ENCODE measurements at regions not wholly inside any gene's neighbourhood (a gene's known extent, or its start where the extent isn't known, plus 50 kb on each side); places are given as distances from the start of the nearest gene placed in this dataset.

DNA sequence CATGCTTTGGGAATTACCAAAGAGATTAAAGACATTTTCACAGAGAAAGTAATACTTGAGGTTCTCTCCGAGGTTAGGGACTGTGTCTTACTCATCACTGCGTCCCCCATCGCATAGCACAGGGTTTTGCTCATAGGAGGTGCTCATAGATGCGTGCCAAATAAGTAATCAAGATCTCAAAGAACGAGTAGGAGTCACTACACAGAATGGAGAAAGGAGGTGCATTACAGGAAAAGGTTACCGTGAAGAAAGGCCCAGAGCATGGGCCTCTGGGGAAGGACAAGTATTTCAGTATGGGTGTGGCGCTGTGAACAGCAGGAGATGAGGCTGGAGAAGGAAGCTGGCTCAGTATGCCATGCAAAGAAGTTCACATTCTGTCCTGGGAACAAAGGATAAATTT is 182.4 kb downstream of the ACTL7B start:
- Histone ChIP-seq H3K4me1 (ENCODE audit: low read depth, poor library complexity, severe bottlenecking) (no peaks in the 10 kb centered on the region), H3K79me2 (ENCODE audit: insufficient read depth, low read depth) (no peaks in the 10 kb centered on the region)

GRCh38 chr9:108672475-108673190 is 183.2 kb downstream of the ACTL7B start:
- no peaks in the 10 kb centered on the region for H3K79me2 ChIP-seq (ENCODE audit: insufficient read depth, low read depth)
- no peaks in the 10 kb centered on the region for H4K20me1 ChIP-seq (ENCODE audit: insufficient read depth)
- no peak overlapping the region for H3K27ac ChIP-seq
- H2AFZ ChIP-seq (ENCODE audit: low read depth), result no peak overlapping the region
- H3K9ac ChIP-seq, result no peak overlapping the region
- H3K4me1 ChIP-seq (ENCODE audit: low read depth, poor library complexity, severe bottlenecking), result no peaks in the 10 kb centered on the region
- H3K4me2 ChIP-seq, result no peak overlapping the region
- TF ChIP-seq CTCF (conservative IDR thresholded peaks at IDR 0.05; ENCODE audit: low read depth, low read length), result no peak
- no peak overlapping the region for H3K4me3 ChIP-seq (IDR thresholded peaks at IDR 0.05; ENCODE audit: insufficient read depth, low read depth, low read length)
- H3K27me3 ChIP-seq (ENCODE audit: insufficient read depth, low read depth), result no peaks in the 10 kb centered on the region
- H3K36me3 ChIP-seq (ENCODE audit: insufficient read depth), result no peaks in the 10 kb centered on the region

More for the DNA sequence above, 182.4 kb downstream of the ACTL7B start:
- Histone ChIP-seq H3K27ac (no peak overlapping the region), H3K4me3 (IDR thresholded peaks at IDR 0.05; ENCODE audit: insufficient read depth, low read depth, low read length) (no peak overlapping the region), H3K36me3 (ENCODE audit: insufficient read depth) (no peaks in the 10 kb centered on the region), H4K20me1 (ENCODE audit: insufficient read depth) (no peaks in the 10 kb centered on the region), H3K9ac (no peak overlapping the region), H2AFZ (ENCODE audit: low read depth) (no peak overlapping the region), H3K27me3 (ENCODE audit: insufficient read depth, low read depth) (no peaks in the 10 kb centered on the region), H3K4me2 (no peak overlapping the region)
- no peak for TF ChIP-seq CTCF (conservative IDR thresholded peaks at IDR 0.05; ENCODE audit: low read depth, low read length)

GRCh38 chr9:108671794-108672193 is 184.0 kb downstream of the ACTL7B start:
- no peaks in the 10 kb centered on the region for H3K36me3 ChIP-seq (ENCODE audit: insufficient read depth)
- no peak overlapping the region for H3K9ac ChIP-seq

GRCh38 chr9:108671176-108671575 is 184.6 kb downstream of the ACTL7B start:
- TF ChIP-seq CTCF (conservative IDR thresholded peaks at IDR 0.05; ENCODE audit: low read depth, low read length), result no peak
- H3K27me3 ChIP-seq (ENCODE audit: insufficient read depth, low read depth), result no peaks in the 10 kb centered on the region
- no peaks in the 10 kb centered on the region for H3K4me1 ChIP-seq (ENCODE audit: low read depth, poor library complexity, severe bottlenecking)
- no peak overlapping the region for H3K9ac ChIP-seq
- H3K36me3 ChIP-seq (ENCODE audit: insufficient read depth), result no peaks in the 10 kb centered on the region
- H4K20me1 ChIP-seq (ENCODE audit: insufficient read depth), result no peaks in the 10 kb centered on the region
- H3K4me2 ChIP-seq, result no peak overlapping the region
- no peak overlapping the region for H2AFZ ChIP-seq (ENCODE audit: low read depth)
- no peak overlapping the region for H3K4me3 ChIP-seq (IDR thresholded peaks at IDR 0.05; ENCODE audit: insufficient read depth, low read depth, low read length)
- no peaks in the 10 kb centered on the region for H3K79me2 ChIP-seq (ENCODE audit: insufficient read depth, low read depth)
- no peak overlapping the region for H3K27ac ChIP-seq

More at GRCh38 chr9:108671794-108672193, 184.0 kb downstream of the ACTL7B start:
- Histone ChIP-seq H3K4me1 (ENCODE audit: low read depth, poor library complexity, severe bottlenecking) (no peaks in the 10 kb centered on the region), H3K4me2 (no peak overlapping the region), H3K79me2 (ENCODE audit: insufficient read depth, low read depth) (no peaks in the 10 kb centered on the region), H3K27me3 (ENCODE audit: insufficient read depth, low read depth) (no peaks in the 10 kb centered on the region), H3K4me3 (IDR thresholded peaks at IDR 0.05; ENCODE audit: insufficient read depth, low read depth, low read length) (no peak overlapping the region), H3K27ac (no peak overlapping the region), H2AFZ (ENCODE audit: low read depth) (no peak overlapping the region), H4K20me1 (ENCODE audit: insufficient read depth) (no peaks in the 10 kb centered on the region)
- no peak for TF ChIP-seq CTCF (conservative IDR thresholded peaks at IDR 0.05; ENCODE audit: low read depth, low read length)

All from KMS-11 (cell line).